GM21717 (cell line): ENCODE measurements at regions not wholly inside any gene's neighbourhood (a gene's known extent, or its start where the extent isn't known, plus 50 kb on each side); places are given as distances from the start of the nearest gene placed in this dataset.
A peak's percentile ranks its signal among the peaks of the same experiment; 100 is the strongest.

Experiments used
- ATAC-seq: cut with Tn5 transposase; IDR thresholded peaks from one replicate; pipeline ENCODE4 v1.9.1; 2021; ENCODE audit warnings: mild to moderate bottlenecking, moderate library complexity; ENCODE audit not compliant: unreplicated experiment

DNA sequence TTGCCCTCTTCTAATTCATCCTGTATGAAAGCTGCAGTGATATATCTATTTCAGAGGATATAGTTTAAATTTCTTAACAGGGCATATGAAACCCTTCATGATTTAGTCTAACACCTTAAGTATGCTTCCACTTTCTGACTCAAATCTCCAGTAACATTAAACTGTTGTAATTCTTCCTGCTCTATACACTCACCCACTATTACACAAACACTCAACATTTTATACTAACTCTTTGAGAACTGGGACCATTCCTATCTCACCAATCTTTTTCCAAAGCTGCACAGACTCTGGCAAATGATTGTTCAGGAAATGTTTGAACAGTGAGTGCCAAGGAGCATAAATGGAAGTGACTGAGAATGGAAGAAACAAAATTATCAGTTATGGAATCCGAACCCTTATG, 560.4 kb upstream of the DPPA4 start:
- ATAC-seq, result no peak

DNA sequence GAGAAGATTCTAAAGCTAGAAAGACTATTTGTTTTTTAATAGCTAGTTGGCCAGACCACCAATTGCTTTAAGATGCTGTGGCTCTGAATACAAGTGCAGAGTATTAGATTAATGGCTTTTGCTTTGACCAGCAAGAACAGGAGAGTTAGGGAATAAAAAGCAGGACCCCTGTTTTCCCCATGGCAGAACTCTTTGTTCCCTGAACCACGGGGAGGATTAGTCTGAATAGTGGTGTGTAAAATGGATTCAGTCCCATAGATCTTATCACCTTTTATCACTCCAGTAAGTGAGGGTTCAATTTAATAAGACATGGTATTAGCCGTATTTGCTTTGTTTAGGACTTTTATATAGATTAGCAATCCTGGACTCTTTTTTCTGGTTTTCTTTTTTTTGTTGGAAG, 562.6 kb upstream of the DPPA4 start:
- no peak for ATAC-seq

DNA sequence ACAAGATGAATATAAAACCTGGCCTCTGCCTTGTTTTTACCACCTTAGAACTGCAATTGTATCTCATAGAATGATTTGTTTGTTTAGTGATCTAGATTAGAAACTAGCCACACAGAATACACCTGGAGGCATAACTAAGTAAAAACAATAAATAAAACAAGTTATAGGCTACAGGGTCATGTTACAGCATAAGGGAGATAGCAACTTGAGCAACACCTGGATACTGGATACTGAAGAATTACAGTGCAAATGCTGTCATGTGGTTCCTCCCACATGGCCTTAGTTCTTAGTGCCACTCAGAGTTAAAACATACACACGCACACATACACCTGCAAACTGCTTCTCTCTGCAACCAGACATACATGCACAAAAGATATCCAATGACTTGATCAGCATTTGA, 563.4 kb upstream of the DPPA4 start:
- no peak for ATAC-seq

DNA sequence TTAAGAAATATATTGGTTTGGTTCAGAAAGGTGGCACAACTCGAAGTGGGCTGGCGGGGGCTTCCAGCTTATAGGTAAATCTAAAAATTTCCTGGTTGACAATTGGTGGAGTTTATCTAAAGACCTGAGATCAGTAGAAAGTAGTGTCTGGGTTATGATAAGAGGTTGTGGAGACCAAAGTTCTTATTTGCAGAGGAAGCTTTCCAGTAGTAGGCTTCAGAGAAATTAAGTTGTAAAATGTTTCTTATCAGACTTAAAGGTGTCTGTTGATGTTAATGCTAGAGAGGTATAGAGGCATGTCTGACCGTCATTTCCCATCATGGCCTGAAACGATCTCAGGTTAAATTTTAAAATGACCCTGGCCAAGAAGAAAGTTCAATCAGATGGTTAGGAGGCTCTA, 565.2 kb upstream of the DPPA4 start:
- ATAC-seq, result no peak

DNA sequence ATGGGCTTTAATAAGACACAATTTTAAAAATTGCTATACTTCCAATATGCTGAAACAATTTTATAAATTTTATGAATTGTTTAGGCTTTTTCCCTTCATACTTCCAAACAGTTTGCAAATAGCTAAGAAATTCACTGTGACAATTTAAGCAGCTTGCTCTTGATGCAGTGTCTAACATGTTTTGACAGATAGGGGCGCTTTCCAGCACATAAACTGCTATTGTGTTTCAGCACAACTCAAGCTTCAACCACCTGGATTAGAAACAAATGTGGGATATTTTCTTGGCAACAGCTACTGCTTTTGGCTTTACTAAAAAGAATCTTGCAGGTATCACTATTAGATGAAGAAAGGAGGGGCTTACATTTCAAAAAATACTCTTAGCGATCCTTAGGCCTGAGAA, 565.8 kb upstream of the DPPA4 start:
- ATAC-seq, result no peak

DNA sequence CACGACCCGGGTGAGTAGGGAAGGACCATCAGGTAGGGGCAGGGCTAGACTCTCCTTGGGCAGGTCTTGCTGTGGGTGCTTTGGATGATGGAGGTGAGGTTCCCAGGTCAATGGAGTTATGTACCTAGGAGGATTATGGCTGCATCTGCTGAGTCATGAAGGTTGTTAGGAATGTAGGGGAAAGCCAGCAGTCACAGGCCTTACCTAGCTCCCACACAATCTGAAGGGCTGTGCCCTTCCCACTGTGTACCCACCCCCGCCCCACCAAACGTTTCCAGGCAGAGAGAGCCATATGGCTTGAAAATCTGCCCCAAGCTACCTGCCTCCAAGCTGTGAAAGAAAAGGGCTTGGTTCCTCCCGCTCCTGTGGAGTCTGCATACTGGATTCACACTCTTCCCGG, 573.4 kb upstream of the DPPA4 start:
- no peak for ATAC-seq

DNA sequence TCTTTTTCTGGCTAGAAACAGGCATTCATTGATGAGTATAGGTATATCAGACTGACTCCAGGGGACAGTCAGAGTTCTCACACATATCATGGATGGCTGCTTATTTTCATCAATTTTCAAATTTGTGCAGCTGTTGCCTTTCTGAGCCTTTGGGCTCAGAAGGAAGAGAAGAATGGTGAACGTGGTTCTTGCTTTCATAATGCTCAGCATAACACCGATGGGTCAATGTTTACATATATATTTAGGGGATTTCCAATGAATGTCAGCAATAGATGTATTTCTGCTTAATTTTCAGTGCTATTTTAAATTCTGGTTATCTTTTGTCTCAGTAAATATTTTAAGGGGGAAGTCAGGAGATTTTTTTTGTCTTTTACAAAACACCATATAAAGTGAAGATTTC, 581.4 kb upstream of the DPPA4 start:
- no peak for ATAC-seq

DNA sequence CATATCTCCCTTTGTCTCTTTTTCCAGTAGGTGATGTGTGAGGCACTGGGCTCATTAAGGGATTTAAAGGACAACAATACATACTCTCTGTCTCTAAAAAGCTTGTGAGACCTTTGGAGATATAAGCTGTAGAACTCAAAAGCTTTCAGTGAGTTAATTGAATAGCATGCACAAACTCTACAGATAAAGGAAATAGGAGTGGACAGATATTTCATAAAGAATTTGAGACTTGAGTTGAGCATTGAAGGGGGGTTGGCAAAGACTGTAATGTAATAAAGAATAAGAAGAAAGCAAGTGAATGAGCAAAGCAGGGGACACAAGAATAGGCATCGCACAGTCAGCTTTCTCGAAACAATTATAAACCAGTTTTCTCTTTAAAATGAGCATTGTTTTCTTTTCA, 583.4 kb upstream of the DPPA4 start:
- ATAC-seq, result no peak

DNA sequence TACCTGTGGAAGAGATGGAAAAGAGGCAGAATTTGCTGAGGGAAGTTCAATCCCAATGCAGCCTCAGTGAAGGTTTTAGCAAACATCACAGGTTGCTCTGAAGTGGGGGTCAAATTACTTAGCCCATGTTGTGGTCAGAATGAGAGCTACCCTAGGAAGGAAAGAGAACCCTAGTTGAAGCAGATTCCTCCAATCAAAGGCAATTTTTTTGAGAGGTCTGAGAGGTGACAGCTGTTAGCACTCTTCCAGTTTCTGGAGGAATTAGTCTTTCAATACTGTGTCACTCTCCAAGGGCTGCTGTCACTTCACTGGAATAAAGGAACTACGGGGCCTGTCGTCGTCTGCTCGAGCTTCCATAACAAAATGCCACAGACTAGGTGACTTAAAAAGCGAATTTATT, 584.2 kb upstream of the DPPA4 start:
- no peak for ATAC-seq

DNA sequence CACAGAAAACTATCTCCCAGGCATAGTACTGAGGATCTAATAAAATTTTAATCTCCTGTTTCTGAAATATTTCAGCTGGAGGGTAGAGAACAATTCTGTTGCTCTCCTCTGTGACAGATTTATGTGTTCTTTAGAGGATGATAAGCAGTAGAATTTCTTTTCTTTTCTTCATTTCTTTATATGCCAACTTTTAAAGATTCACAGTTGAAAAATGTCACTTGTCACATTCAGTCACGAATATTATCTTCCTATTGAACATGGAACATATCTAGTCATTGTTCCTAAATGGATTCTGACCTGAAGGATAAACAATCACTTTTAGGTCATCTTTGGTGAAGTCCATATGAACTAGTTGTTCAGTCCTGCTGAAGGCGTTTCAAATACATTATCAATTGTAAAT, 585.5 kb upstream of the DPPA4 start:
- no peak for ATAC-seq

DNA sequence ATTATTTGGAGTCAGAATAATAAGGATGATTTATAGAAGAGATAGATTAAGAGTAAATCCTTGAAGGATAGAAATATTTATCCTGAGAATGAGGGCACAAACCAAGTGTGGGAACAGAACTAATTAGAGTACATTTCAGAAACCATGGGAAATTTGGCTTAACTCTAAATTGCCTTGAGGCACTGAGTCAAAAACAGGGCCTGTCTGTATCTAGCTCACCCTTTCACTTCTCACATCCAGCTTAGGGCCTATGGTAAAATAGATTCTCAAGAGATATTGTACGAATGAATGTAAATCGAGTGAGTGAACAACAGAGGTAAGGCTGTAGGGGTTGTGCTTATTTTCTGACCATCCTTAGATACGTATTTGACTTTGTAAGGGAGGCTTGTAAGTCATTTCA, 586.1 kb upstream of the DPPA4 start:
- ATAC-seq, result no peak

DNA sequence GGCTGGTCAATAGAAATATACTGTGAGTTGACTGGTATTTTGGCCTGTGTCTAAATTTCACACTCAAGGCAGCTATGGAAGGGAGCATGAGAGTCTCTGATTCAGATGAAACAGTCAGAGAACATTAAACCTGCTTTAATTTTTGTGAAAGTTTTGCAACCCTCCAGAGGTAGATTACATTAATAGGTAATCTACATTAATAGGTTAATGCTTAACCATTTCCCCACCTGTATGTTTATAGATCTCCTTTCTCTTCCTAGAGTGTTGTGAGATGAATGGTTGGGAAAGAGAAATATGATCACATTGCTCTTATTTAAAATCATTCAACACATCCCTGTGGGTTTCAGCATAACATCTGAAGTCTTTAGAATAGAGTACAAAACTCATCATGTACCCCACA, 586.9 kb upstream of the DPPA4 start:
- no peak for ATAC-seq

DNA sequence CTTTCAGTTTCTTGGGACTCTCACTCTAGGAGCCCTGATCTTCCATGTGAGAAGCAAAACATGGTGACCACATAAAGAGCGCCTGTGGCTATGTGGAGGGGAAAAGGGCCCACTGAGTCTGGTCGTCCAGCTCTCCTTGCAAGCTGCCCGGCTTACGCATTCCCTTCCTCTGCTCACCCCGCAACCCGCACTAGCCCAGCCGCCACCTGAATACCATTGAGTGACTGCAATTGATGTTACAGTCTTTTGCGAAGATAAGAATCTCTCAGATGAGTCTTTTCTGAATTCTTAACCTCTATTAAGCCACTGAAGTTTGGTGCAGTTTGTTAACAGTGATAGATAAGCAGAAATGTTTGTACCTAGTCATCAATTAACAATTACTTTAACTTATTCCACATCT, 589.0 kb upstream of the DPPA4 start:
- ATAC-seq, result no peak

DNA sequence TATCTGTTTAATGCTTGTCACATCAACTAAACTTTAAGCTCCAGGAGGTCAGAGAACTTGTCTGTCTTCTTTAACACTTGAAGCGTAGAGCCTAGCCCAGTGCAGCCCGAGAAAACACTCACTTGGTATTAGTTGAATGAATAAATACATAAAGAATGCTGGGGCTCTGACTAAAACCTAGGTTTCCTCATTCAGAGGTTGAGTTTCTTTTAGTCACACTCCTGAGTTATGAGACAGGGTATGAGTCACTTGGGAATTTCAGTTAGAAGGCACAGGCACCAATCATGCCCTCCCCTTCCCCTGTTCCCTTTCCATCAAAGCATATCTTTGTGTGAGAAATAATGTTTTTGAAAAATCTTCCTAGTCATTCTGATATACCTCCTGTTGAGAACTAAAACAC, 589.8 kb upstream of the DPPA4 start:
- ATAC-seq, result peak; percentile 52

DNA sequence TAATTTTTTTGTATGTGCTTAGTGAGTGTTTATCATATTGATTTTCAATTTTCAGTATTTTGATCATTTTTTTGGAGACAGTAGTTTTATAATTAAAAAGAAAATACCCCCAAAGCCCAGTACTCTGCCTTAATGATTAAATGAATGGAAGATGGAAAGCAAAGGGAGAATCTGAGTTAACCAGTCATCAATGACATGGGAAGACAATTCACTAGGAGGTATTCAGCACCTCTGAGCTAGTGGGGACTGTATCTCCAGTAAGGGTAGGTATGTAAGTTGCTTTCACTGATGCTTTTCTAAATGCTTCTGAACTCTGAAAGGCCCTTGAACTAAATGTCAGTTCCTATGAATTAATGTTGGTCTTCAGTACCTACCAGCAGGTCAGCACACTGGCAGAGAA, 590.4 kb upstream of the DPPA4 start:
- no peak for ATAC-seq

DNA sequence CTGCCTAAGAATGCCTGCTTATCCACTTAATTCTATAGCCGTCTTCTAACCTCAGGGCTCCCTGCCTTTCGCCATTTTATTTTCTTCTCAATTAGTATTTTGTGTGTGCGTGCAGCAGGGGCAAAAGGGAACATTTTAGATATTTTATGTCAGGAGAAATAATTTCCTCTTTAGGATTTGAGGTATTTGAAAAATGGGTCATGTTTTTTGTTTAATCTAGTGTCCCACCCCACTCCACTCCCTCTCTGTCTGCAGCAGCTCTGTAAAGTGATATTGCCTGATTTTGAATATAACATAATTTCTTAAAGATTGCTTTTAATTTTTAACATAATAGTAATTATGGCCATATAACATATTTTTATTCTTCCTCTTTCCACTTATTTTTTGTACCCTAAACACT, 593.2 kb upstream of the DPPA4 start:
- no peak for ATAC-seq

DNA sequence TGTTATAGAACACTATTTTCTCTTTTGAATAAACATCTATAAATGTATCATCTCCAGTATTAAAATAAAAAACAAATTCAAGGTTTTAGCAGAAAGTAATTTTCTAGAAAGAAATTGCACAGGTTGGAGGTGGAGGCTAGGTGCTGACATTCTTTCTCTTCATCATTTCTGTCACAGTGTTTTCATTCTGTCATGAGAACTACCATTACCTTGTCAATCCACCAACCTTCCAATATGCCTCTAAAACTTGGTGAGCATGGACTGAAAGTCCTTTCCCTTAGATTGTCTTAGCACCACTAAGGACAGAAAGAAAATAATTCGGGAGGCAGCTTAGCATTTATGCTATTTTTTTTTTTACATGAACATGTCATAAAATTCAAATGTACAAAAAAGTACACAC, 596.2 kb upstream of the DPPA4 start:
- ATAC-seq, result no peak

DNA sequence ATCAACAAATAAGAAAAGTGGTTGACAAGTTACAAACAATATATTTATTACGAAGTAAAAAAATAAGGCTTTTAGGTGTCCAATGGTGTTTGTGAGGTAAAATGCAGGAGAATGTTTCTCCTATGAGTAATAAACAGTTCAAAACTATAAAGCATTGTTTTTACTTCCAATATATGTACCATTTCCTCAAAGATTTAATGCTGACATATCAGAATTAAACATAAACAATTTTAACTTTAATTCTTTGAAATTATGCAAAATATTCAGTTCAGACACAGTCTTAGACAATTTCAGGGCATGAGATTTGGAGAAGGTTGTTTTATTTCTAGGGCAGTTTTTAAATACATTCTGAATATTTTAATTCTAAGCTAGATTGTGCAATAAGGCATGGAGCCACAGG, 602.5 kb upstream of the DPPA4 start:
- no peak for ATAC-seq

DNA sequence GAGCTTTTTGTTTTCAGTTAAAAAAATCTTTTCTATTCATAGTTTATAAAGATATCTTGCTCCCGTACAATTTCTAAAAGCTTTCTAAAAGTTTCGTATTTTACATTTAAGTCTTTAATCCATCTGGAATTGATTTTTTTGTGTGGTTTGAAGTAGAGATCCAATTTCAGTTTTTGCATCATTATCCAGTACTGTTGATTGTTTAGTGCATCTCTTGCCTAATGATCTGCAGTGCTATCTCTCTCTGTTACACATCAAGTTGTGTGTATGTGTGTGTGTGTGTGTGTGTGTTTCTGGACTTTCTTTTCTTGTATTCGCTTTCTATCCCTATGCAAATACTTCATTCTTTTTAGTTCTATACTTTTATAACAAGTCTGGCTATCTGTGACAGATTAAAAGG, 605.8 kb upstream of the DPPA4 start:
- no peak for ATAC-seq

DNA sequence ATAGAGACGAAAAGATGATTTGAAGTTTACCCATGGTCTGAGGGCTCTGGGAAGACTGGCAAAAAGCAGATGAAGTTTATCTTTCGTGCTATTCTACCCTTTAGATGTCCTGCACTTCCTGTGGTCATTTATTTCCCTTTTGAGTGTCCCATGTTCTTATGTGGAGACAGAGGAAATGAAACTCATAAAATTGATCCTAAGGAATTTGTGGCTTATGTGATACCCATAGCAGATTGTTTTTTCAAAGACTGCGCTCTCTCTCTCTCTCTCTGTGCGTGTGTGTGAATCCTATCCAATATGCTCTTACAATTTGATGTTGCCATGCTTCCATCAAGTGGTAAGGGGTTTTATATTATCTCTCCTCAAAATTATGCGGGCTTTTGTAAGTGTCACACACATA, 607.5 kb upstream of the DPPA4 start:
- ATAC-seq, result no peak

DNA sequence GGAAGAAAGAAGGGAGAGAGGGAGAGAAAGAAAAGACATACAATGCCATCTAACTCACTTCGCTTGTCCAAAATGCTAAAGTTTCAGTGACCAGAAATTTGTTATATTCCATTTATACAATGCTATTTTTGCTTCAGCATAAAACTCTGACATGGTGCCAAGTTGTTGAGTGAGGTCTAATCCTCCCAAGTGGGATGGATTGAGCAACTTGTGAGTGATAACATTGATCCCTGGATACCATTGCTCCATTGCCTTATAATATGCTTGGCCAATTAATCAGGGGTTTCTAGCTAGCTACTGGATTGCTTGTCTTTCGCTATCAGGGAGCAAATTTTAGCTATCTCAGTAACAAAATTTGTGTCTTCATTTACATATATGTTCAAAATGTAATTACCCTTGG, 615.6 kb upstream of the DPPA4 start:
- no peak for ATAC-seq

DNA sequence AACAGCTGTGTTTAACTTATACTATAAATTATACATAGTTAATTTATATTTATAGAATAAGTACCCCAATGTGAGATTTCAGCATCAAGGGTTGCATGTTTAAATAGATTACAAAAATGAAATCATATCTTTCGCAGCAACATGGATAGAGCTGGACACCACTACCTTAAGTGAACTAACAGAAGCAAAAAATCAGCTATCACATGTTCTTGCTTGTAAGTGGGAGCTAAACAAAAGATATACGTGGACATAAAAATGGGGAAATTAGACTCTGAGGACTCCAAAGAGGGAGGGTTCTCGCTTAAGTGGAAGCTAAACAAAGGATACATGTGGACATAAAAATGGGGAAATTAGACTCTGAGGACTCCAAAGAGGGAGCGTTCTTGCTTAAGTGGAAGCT, 626.5 kb upstream of the DPPA4 start:
- no peak for ATAC-seq

DNA sequence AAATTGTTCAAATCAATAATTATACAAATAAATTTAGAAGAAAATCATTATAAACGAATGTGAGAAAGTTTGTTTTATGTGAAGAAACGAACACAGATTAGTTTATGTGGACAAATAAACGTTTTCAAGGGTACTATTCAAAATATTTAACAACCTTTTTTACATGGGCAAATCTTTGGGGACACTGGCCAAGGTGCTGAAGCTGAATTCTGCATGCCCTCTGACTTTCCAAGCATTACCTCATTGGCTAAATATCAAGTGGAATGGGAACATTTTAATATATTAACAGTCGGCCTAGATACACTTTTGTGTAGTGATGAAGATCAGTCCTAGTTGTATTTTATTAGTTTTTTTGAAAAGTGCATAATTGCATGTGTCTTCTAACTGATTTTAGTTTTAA, 636.4 kb upstream of the DPPA4 start:
- ATAC-seq, result no peak

DNA sequence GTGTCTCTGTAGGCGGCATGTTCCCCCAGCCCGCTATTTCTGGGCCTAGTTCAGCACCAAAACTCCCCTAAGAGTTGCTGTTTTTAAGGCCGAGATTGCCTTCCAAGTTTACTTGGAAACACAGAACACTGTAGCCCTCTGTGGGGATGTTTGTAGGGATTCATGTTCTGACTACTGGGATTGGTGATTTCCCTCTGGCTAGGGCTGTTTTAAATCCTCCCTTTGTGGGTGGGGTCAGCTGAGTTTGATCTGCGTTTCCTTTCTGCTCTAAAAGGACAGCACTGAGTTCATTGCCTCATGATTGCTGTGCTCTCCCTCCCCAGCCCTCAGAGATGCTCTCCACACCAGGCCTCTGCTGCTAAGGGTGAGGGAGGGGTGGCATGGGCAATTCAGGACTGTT, 640.6 kb upstream of the DPPA4 start:
- no peak for ATAC-seq
